Peyer's patch (tissue), 4 donors: ENCODE measurements at regions not wholly inside any gene's neighbourhood (a gene's known extent, or its start where the extent isn't known, plus 50 kb on each side); places are given as distances from the start of the nearest gene placed in this dataset.

Experiments
- DNase-seq, 3 donors: peaks; one replicate each; pipeline ENCODE4 v3.0.0-alpha.2; 2017 to 2019
- H3K27ac ChIP-seq, 4 donors: fragments of 200-600 bp; sonication (generic); one replicate each; pipeline ENCODE4 v1.5.1; 2016 to 2019
- H3K27me3 ChIP-seq, 2 donors: fragments of 200-600 bp; sonication (generic); one replicate each; pipeline ENCODE4 v1.5.1; 2019
- H3K36me3 ChIP-seq, 3 donors: fragments of 200-600 bp; sonication (generic); one replicate each; pipeline ENCODE4 v1.5.1; 2016 to 2019
- H3K4me1 ChIP-seq, 4 donors: fragments of 200-600 bp; sonication (generic); one replicate each; pipeline ENCODE4 v1.5.1; 2016 to 2019
- H3K4me3 ChIP-seq, 4 donors: fragments of 200-600 bp; sonication (generic); 1 replicate in 3 of 4; 2 replicates in 1 of 4; pipeline ENCODE4 v1.5.1; 2016 to 2019; ENCODE audit warnings: mild to moderate bottlenecking in 1 of 4
- H3K9me3 ChIP-seq, 4 donors: fragments of 200-600 bp; sonication (generic); one replicate each; pipeline ENCODE4 v1.5.1; 2016 to 2019; ENCODE audit warnings: mild to moderate bottlenecking in 1 of 4
- POLR2A ChIP-seq, 2 donors: fragments of 450-650 bp; IDR thresholded peaks; one replicate each; pipeline ENCODE4 v1.5.1; 2017; ENCODE audit warnings: antibody characterized with exemption in 2 of 2, mild to moderate bottlenecking in 2 of 2, moderate library complexity in 2 of 2
- TF ChIP-seq, protein P1 (sequence below), 6 experiments: fragments of 450-650 bp in 4 of 6; fragments of 200-600 bp in 2 of 6; sonication (generic) in 1 of 6; IDR thresholded peaks; one replicate each; pipeline ENCODE4 v1.5.1; 2017 to 2019; ENCODE audit warnings: antibody characterized with exemption in 6 of 6, mild to moderate bottlenecking in 3 of 6, moderate library complexity in 1 of 6

DNA sequence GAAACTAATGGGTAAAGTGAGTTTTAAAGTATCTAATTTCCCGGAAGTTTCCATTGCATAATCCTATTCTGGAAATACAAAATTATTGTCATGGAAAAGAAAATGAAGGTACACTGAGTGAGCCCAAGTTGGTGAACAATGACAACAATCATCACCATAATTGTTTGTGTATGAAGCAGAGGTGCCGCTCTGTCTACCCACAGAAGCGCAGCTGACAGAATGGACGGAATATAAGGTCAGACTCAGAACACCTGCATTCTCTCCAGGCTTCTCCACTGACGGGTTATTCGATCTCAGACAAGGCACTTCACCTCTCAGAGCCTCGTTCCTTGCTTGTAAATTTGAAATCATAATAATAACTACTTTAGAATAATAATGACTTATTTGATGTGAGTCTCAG, 99.1 kb upstream of the NGF start:
- DNase-seq, result no peak
- H3K36me3 ChIP-seq, result no peaks in the 10 kb centered on the region
- H3K4me3 ChIP-seq, result no peak overlapping the region
- no peaks in the 10 kb centered on the region for H3K4me1 ChIP-seq
- no peak for TF ChIP-seq POLR2A (IDR thresholded peaks at IDR 0.05)
- TF ChIP-seq, protein P1, sequence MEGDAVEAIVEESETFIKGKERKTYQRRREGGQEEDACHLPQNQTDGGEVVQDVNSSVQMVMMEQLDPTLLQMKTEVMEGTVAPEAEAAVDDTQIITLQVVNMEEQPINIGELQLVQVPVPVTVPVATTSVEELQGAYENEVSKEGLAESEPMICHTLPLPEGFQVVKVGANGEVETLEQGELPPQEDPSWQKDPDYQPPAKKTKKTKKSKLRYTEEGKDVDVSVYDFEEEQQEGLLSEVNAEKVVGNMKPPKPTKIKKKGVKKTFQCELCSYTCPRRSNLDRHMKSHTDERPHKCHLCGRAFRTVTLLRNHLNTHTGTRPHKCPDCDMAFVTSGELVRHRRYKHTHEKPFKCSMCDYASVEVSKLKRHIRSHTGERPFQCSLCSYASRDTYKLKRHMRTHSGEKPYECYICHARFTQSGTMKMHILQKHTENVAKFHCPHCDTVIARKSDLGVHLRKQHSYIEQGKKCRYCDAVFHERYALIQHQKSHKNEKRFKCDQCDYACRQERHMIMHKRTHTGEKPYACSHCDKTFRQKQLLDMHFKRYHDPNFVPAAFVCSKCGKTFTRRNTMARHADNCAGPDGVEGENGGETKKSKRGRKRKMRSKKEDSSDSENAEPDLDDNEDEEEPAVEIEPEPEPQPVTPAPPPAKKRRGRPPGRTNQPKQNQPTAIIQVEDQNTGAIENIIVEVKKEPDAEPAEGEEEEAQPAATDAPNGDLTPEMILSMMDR (IDR thresholded peaks at IDR 0.05), result no peak
- H3K27ac ChIP-seq, result no peak overlapping the region
- H3K27me3 ChIP-seq, result no peaks in the 10 kb centered on the region
- no peaks in the 10 kb centered on the region for H3K9me3 ChIP-seq

DNA sequence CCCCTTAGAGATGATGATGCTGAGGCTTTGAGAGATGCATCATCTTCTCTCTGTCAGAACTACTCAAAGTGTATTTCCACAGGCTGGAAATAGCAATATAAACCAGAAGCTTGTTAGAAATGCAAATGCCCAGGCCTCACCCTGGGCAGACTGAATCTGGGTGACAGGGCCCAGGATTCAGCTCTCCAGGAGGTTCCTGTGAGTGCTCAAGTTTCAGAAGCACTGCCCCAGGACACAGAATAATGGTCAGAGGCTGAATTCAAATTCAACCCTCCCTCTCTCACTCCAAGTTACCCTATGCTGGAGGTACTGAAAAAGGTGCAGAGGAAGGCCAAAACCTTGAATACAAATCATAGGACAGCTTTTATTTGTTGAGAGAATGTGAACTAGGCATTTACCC, 98.5 kb upstream of the NGF start:
- H3K27ac ChIP-seq, result no peak overlapping the region
- H3K9me3 ChIP-seq, result no peaks in the 10 kb centered on the region
- no peak for TF ChIP-seq POLR2A (IDR thresholded peaks at IDR 0.05)
- TF ChIP-seq, protein P1 (IDR thresholded peaks at IDR 0.05), result no peak
- H3K4me3 ChIP-seq, result no peak overlapping the region
- no peaks in the 10 kb centered on the region for H3K36me3 ChIP-seq
- no peaks in the 10 kb centered on the region for H3K4me1 ChIP-seq
- no peak for DNase-seq
- no peaks in the 10 kb centered on the region for H3K27me3 ChIP-seq

DNA sequence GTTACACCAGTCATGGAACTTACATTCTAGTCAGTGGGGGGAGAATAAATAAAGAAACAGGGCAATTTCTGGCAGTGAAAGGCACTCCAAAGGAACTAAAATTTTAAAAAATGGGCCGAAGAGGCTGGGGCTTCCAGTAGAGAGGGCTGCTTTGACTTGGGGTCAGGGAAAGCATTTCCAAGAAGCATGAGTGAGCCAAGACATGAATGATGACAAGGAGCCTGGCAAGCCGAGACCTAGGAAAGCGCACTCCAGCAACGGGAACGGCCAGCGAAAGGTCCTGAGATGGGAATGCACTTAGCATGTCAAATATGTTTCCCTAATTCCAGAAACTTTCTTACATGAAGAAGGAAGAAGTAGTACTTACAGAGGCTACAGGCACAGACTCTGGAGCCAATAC, 95.4 kb upstream of the NGF start:
- Histone ChIP-seq H3K4me3 (no peak overlapping the region), H3K36me3 (no peaks in the 10 kb centered on the region), H3K27me3 (no peaks in the 10 kb centered on the region), H3K27ac (no peak overlapping the region), H3K9me3 (no peaks in the 10 kb centered on the region), H3K4me1 (no peaks in the 10 kb centered on the region)
- DNase-seq, result no peak
- TF ChIP-seq, protein P1 (IDR thresholded peaks at IDR 0.05), result no peak
- no peak for TF ChIP-seq POLR2A (IDR thresholded peaks at IDR 0.05)

GRCh38 chr1:115432061-115432460, 94.0 kb upstream of the NGF start:
- H3K4me3 ChIP-seq, result no peak overlapping the region
- DNase-seq, result no peak
- H3K9me3 ChIP-seq, result no peaks in the 10 kb centered on the region
- TF ChIP-seq, protein P1 (IDR thresholded peaks at IDR 0.05), result no peak
- no peak for TF ChIP-seq POLR2A (IDR thresholded peaks at IDR 0.05)
- H3K4me1 ChIP-seq, result no peaks in the 10 kb centered on the region
- no peaks in the 10 kb centered on the region for H3K36me3 ChIP-seq
- no peak overlapping the region for H3K27ac ChIP-seq
- H3K27me3 ChIP-seq, result no peaks in the 10 kb centered on the region

- Histone ChIP-seq H3K27ac (no peak overlapping the region), H3K4me3 (no peak overlapping the region), H3K27me3 (no peaks in the 10 kb centered on the region), H3K36me3 (no peaks in the 10 kb centered on the region), H3K4me1 (no peaks in the 10 kb centered on the region), H3K9me3 (no peaks in the 10 kb centered on the region)
- no peak for DNase-seq
- TF ChIP-seq, protein P1 (IDR thresholded peaks at IDR 0.05), result no peak
- TF ChIP-seq POLR2A (IDR thresholded peaks at IDR 0.05), result no peak
Measured at GRCh38 chr1:115430441-115431158, 92.6 kb upstream of the NGF start.

GRCh38 chr1:115429884-115430283, 91.8 kb upstream of the NGF start:
- H3K4me3 ChIP-seq, result no peak overlapping the region

More at GRCh38 chr1:115429884-115430283, 91.8 kb upstream of the NGF start:
- no peak for DNase-seq
- no peak overlapping the region for H3K27ac ChIP-seq
- no peaks in the 10 kb centered on the region for H3K4me1 ChIP-seq
- no peak for TF ChIP-seq POLR2A (IDR thresholded peaks at IDR 0.05)
- TF ChIP-seq, protein P1 (IDR thresholded peaks at IDR 0.05), result no peak
- no peaks in the 10 kb centered on the region for H3K27me3 ChIP-seq
- no peaks in the 10 kb centered on the region for H3K9me3 ChIP-seq
- H3K36me3 ChIP-seq, result no peaks in the 10 kb centered on the region
